ENCODE measurements at regions not wholly inside any gene's neighbourhood (a gene's known extent, or its start where the extent isn't known, plus 50 kb on each side); places are given as distances from the start of the nearest gene placed in this dataset.

- Histone ChIP-seq H3K9me3 (no peaks in the 10 kb centered on the region), H3K4me3 (peak overlapping the region in 3 of 10 donors; percentile 17 to 28 (median 27)), H3K36me3 (no peaks in the 10 kb centered on the region), H3K27ac (peak overlapping the region in 4 of 10 donors; percentile 30 to 43 (median 40)), H3K27me3 (no peaks in the 10 kb centered on the region), H3K4me1 (peaks cover 0 to 13% (median 0%) of the 10 kb centered on the region in 9 donors)
- intact Hi-C loops (cut with DNase I) = loop anchor here in 1 of 10 donors (5.0 to 10.0 kb wide), 2 partner anchors 52 to 130 kb away; no protein-coding TSS in a partner anchor
- TF ChIP-seq CTCF (IDR thresholded peaks at IDR 0.05) = no peak
- 46 to 56% methylated on average over 9 of the region's 9 CpGs for WGBS, 2 donors
- ATAC-seq (peak in 7 of 8 donors; percentile 33 to 76 (median 65)), DNase-seq (no peak)
These were observed 56.4 kb upstream of the TMC1 start for GRCh38 chr9:72464857-72465592.

GRCh38 chr9:72462340-72462739 is 59.1 kb upstream of the TMC1 start:
- H3K4me3 ChIP-seq = no peak overlapping the region
- 69 to 74% methylated on average over 2 of the region's 2 CpGs for WGBS, 2 donors
- ATAC-seq (no peak), DNase-seq (no peak)
- H3K36me3 ChIP-seq = no peaks in the 10 kb centered on the region
- intact Hi-C loops (cut with DNase I) = loop anchor here in 1 of 10 donors (10.0 kb wide), 1 partner anchor 132 kb away; no protein-coding TSS in a partner anchor
- peaks cover 0 to 4% (median 0%) of the 10 kb centered on the region in 11 donors for H3K9me3 ChIP-seq
- H3K4me1 ChIP-seq = peaks cover 0 to 13% (median 0%) of the 10 kb centered on the region in 9 donors
- H3K27me3 ChIP-seq = no peaks in the 10 kb centered on the region
- no peak for TF ChIP-seq CTCF (IDR thresholded peaks at IDR 0.05)
- H3K27ac ChIP-seq = no peak overlapping the region

- intact Hi-C loops (cut with DNase I) = loop anchor here in 1 of 10 donors (10.0 kb wide), 1 partner anchor 134 kb away; no protein-coding TSS in a partner anchor
- no peaks in the 10 kb centered on the region for H3K36me3 ChIP-seq
- TF ChIP-seq CTCF (IDR thresholded peaks at IDR 0.05) = no peak
- WGBS, 2 donors = 91% methylated on average over 7 of the region's 7 CpGs
- peaks cover 0 to 4% (median 0%) of the 10 kb centered on the region in 11 donors for H3K9me3 ChIP-seq
- H3K27me3 ChIP-seq = no peaks in the 10 kb centered on the region
- H3K4me1 ChIP-seq = peaks cover 0 to 13% (median 0%) of the 10 kb centered on the region in 9 donors
- no peak overlapping the region for H3K27ac ChIP-seq
- no peak overlapping the region for H3K4me3 ChIP-seq
- no peak for DNase-seq
- ATAC-seq = no peak
These were observed 60.8 kb upstream of the TMC1 start for GRCh38 chr9:72460342-72461312.

- no peaks in the 10 kb centered on the region for H3K36me3 ChIP-seq
- ATAC-seq = no peak
- peaks cover 0 to 2% (median 0%) of the 10 kb centered on the region in 9 donors for H3K4me1 ChIP-seq
- no peak overlapping the region for H3K27ac ChIP-seq
- no peaks in the 10 kb centered on the region for H3K27me3 ChIP-seq
- WGBS, 2 donors = 92 to 93% methylated on average over 1 of the region's 1 CpG
- peaks cover 0 to 4% (median 0%) of the 10 kb centered on the region in 11 donors for H3K9me3 ChIP-seq
- H3K4me3 ChIP-seq = no peak overlapping the region
- intact Hi-C loops (cut with DNase I) = no loop called here
- no peak for DNase-seq
- TF ChIP-seq CTCF (IDR thresholded peaks at IDR 0.05) = no peak
These were observed 62.1 kb upstream of the TMC1 start for GRCh38 chr9:72459308-72459707.
